Activated naive CD4-positive, alpha-beta T cell treated with anti-CD3 and anti-CD28 coated beads, Interleukin-2, amount 50 U/mL, for 24 hours (primary cell): ENCODE measurements at regions not wholly inside any gene's neighbourhood (a gene's known extent, or its start where the extent isn't known, plus 50 kb on each side); places are given as distances from the start of the nearest gene placed in this dataset.
"Not testable (repeated sequence)": the region's sequence is repeated elsewhere in the genome, so short reads cannot be mapped to it uniquely, and the experiment has no call there.

Experiments used
- H3K27ac Mint-ChIP-seq: one replicate; pipeline ENCODE4 v1.8.0; 2021; ENCODE audit warnings: mild to moderate bottlenecking, mixed read lengths
- H3K27me3 Mint-ChIP-seq: one replicate; pipeline ENCODE4 v1.8.0; 2021; ENCODE audit warnings: mixed read lengths
- H3K36me3 Mint-ChIP-seq: one replicate; pipeline ENCODE4 v1.8.0; 2021; ENCODE audit warnings: mixed read lengths
- H3K4me1 Mint-ChIP-seq: one replicate; pipeline ENCODE4 v1.8.0; 2021; ENCODE audit warnings: mixed read lengths
- H3K4me3 Mint-ChIP-seq: one replicate; pipeline ENCODE4 v1.8.0; 2021; ENCODE audit warnings: mild to moderate bottlenecking, mixed read lengths
- H3K9me3 Mint-ChIP-seq: one replicate; pipeline ENCODE4 v1.8.0; 2021; ENCODE audit warnings: mixed read lengths

DNA sequence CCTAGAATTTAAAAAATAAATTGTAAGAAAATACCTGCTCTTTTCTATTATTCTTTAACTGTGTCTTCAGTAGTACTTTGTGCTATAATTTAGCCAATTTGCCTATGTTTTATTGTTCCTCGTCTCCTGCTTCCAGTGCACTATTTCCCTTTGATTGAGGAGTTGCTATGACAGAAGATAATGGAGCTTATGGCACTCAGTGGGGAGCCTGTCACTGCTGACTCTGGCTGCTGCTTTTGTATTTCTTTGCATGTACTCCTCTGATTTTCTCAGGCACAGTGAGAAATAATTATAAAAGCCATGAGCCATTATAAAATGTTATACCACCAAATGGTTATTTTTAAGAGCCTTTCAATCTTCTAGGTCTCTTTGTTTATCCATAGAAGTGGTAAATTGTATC is 1310.8 kb upstream of the SLC39A10 start:
- Mint-ChIP-seq H3K9me3 (no peaks in the 10 kb centered on the region), H3K36me3 (no peaks in the 10 kb centered on the region), H3K27me3 (no peaks in the 10 kb centered on the region), H3K4me3 (no peak overlapping the region), H3K27ac (no peak overlapping the region), H3K4me1 (no peaks in the 10 kb centered on the region)

DNA sequence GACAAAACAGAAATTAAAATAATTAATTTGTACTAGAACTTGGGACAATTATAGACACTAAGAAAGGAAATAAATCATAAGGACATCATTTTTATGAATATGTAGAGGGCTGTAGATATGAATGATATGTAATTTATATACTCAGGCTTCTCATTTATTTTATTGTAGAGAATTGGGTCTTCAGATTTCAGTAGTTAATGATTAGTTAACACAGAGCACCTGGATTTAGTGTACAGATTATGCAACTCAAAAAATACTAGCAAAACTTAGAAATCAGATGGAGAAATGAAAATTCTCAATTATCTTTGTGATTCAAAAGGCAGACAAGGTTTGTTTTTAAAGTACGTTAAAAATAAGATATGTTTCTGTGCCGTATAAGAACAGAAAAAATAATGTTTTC is 1311.7 kb upstream of the SLC39A10 start:
- H3K27ac Mint-ChIP-seq = no peak overlapping the region
- no peaks in the 10 kb centered on the region for H3K9me3 Mint-ChIP-seq
- H3K36me3 Mint-ChIP-seq = no peaks in the 10 kb centered on the region
- H3K4me3 Mint-ChIP-seq = no peak overlapping the region
- H3K4me1 Mint-ChIP-seq = no peaks in the 10 kb centered on the region
- no peaks in the 10 kb centered on the region for H3K27me3 Mint-ChIP-seq

DNA sequence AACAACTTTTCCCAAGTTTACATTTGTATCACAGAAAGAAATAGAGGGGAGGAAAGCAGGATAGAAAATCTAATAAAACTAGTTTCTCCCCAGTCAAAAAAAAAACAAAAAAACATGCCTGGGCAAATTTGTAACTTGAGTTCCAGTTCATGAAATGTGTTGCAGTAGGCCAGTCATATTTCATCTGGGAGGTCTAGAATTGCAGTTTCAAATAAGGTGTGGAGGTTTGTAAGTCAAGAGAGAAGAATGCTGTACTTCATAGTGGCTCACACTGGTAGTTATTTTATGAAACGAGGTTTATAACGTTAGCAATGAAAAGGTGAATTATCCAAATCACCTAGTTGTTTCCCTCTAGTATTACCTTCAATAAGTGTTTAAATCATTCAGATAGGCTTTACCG is 1313.9 kb upstream of the SLC39A10 start:
- Mint-ChIP-seq H3K27me3 (no peaks in the 10 kb centered on the region), H3K9me3 (no peaks in the 10 kb centered on the region), H3K4me3 (no peak overlapping the region), H3K4me1 (no peaks in the 10 kb centered on the region), H3K27ac (no peak overlapping the region), H3K36me3 (no peaks in the 10 kb centered on the region)

DNA sequence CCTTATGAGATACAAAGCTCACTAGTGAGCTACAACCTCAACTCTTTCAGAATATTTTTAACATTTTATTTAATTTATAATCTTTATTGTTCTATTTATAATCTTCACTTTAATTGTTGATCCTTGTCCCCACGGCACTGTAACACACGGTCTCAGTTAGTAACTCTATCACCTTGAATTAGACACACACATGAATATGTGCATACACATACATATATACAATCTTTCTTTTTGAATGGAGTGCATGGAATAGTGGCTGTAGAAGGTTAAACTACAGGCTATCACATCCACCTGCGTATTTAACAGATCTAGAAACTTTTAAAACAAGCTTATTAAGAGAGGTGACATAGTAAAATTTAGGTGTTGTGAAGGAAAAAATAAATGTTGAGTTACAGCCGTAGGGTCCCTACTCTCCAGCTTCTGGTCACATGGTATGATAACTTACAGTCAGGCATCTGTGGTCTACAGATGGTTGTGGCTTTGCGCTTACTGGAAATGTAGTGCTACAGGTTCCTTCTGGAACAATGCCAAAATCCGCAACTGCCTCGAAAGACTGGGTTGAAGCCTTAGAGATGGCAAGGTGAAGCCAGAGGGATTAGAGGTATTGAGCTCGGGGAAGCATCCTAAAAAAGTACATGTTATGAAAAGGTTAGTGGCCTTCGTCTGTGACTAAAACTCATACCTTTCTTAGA is 1324.1 kb upstream of the SLC39A10 start:
- Mint-ChIP-seq H3K27me3 (no peaks in the 10 kb centered on the region), H3K27ac (no peak overlapping the region), H3K36me3 (no peaks in the 10 kb centered on the region), H3K4me1 (no peaks in the 10 kb centered on the region), H3K9me3 (no peaks in the 10 kb centered on the region), H3K4me3 (no peak overlapping the region)

DNA sequence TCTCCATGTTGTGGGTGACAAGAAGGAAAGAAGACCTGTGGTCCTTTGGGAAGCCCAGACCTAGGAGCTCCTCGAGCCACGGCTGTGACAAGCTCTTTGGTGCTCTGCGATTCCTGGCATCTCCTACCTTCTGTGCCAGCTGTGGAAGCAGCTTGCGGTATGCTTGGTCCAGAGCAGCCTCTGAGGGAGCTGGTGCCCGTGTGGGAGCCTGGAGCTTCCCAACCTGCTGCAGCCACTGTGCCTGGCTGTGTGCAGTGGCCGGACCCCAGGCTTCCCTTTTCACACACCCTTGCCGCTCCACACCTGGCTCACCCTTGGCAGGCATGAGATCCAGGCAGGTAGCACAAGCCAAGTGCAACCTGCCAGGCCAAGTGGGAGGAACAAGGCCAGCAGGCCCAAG is 1328.6 kb upstream of the SLC39A10 start:
- H3K4me3 Mint-ChIP-seq = no peak overlapping the region
- no peak overlapping the region for H3K27ac Mint-ChIP-seq
- H3K9me3 Mint-ChIP-seq = no peaks in the 10 kb centered on the region
- no peaks in the 10 kb centered on the region for H3K27me3 Mint-ChIP-seq
- no peaks in the 10 kb centered on the region for H3K36me3 Mint-ChIP-seq
- no peaks in the 10 kb centered on the region for H3K4me1 Mint-ChIP-seq

DNA sequence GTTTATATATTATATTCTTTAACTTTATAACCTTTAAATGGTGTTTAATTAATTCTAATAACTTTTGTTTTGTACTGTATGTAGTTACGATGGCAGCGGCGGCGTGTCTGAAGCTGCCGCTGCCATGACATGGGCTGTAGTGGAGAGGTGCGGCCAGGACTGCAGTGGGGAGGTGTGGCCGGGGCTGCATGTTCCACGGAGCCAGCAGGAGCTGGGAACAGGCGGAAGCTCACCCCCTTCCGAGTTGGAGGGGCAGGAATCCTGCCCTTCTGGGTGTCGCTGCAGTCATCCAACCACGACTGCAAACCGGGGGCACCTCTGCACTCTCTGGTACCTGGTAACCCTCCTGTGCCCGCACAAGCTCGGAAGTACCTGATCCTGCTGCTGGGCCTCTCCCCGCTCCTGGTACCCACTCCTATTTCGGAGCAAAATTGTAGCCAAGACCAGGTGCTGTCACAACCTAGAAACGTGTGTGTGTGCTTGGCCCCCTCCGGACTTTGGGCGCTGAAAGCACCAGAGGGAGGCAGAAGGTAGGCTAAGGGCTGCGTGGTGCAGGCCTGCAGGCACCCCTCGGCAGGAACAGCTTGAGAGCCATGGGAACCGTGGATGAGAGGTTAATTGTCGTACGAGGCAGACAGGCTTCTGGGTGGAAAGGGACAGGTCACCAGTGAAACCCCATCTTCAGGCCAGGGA is 1329.7 kb upstream of the SLC39A10 start:
- no peaks in the 10 kb centered on the region for H3K9me3 Mint-ChIP-seq
- H3K36me3 Mint-ChIP-seq = no peaks in the 10 kb centered on the region
- H3K27ac Mint-ChIP-seq = no peak overlapping the region
- no peaks in the 10 kb centered on the region for H3K27me3 Mint-ChIP-seq
- no peak overlapping the region for H3K4me3 Mint-ChIP-seq
- no peaks in the 10 kb centered on the region for H3K4me1 Mint-ChIP-seq

DNA sequence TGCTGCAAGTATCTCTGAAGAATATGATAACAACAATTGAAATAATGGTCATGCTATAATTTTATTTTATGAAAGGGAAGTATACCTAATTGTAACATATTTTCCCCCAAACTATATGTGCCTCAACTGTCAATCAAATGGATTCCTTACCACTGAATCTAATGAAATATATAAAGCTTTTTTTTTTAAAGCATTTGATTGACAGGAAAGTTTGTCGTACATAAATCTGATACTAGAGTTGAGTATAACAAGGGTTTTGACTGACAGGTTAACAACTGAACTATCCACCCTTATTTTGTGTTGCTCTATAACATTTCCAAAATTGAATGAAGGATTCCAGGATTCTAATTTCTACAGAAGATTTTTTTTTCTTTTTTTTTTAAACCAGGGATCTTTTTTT is 1333.3 kb upstream of the SLC39A10 start:
- Mint-ChIP-seq H3K9me3 (no peaks in the 10 kb centered on the region), H3K4me3 (no peak overlapping the region), H3K36me3 (no peaks in the 10 kb centered on the region), H3K27ac (no peak overlapping the region), H3K4me1 (no peaks in the 10 kb centered on the region), H3K27me3 (no peaks in the 10 kb centered on the region)

DNA sequence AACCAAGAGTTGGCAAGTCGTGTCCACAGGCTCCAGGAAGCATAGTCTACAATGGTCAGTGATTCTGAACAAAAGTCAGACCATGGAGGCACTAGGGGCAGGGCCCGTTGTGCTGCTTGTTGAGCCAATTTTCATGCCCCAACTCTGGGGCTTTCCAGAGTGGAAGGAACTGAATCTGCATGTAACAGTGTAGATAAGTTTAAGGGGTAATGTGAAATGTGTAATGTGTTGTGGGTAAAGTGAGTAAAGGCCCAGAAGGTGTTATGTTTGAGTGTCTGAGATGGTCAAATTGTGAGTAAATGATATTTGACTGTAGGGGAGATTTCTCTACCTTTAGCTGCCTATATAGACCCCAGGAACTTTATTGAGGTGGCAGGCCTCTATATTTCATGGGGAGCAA is 1336.5 kb upstream of the SLC39A10 start:
- H3K4me1 Mint-ChIP-seq = no peaks in the 10 kb centered on the region
- H3K27me3 Mint-ChIP-seq = no peaks in the 10 kb centered on the region
- no peaks in the 10 kb centered on the region for H3K36me3 Mint-ChIP-seq
- no peak overlapping the region for H3K4me3 Mint-ChIP-seq
- H3K9me3 Mint-ChIP-seq = no peaks in the 10 kb centered on the region
- H3K27ac Mint-ChIP-seq = no peak overlapping the region

DNA sequence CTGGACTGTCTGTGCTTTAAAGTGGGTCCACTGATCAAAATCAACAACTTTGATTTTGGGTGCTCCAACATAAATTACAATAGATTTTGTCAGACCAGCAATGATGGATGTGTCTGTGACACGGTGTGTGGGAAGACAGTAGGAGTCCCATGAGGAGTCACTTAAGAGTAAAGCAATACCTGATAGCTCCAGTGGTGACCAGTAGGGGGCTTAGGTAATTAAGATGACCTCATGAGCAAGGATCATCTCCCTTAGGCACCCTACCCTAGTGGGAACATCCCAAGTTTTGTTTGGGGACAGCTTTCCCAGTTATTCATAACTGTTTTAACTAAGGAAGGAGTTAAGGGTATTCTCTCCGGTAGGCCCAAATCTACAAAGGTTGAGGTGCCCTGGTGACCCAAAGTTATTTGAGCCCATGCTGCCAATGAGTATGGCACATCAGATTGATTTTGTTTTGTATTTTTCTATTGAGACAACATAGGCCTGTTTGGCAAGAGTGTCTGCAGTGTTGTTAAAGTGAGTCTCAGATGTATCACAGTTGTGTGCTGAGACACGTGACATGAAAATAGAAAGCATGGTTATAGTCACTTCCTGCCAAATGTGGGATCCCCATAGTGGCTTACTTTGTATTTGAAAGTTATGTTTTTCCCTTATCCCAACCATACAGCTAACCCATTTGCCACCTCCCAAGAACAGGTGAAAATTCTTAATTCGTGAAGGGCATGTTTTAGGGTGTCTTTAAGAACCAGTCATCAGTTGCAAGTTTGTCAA is 1337.6 kb upstream of the SLC39A10 start:
- Mint-ChIP-seq H3K36me3 (no peaks in the 10 kb centered on the region), H3K27me3 (no peaks in the 10 kb centered on the region), H3K4me3 (no peak overlapping the region), H3K4me1 (no peaks in the 10 kb centered on the region), H3K27ac (peak overlapping the region; percentile 4), H3K9me3 (no peaks in the 10 kb centered on the region)

DNA sequence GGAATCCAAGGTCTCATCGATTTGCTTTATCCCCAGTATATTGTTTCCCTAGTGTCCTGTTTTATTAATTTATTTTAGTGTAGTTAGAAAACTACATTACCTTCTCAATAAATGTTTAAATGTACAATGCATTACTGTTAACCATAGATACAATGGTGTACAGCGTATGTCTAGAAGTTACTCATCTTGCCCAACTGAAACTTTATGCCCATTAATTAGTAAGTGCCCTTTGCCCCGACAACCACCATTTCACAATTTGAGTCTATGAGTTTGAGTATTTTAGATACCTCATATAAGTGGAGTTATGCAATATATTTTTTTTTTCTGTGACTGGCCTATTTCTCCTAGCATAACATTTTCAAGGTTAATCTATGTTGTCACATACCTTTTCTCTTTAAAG is 1343.0 kb upstream of the SLC39A10 start:
- no peak overlapping the region for H3K27ac Mint-ChIP-seq
- H3K4me3 Mint-ChIP-seq = no peak overlapping the region
- no peaks in the 10 kb centered on the region for H3K36me3 Mint-ChIP-seq
- no peaks in the 10 kb centered on the region for H3K9me3 Mint-ChIP-seq
- H3K27me3 Mint-ChIP-seq = no peaks in the 10 kb centered on the region
- H3K4me1 Mint-ChIP-seq = no peaks in the 10 kb centered on the region

DNA sequence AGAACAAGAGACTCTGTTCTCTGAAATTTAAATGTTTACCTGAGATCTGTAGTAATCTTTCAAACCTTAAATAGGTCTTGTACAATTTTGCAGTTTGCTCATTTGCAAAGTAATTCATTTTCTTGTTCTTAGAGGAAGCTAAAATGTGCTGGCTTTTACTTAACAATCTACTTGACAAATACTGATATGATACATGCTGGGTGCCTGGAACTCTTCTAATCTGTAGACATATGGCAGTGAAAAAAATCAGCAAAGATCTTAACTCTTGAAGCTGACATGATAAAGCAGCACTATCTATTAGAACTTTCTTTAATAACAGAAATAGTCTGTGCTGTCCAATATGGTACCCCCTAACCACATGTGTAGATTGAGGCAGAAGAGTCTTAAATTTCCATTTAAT is 1352.8 kb upstream of the SLC39A10 start:
- no peak overlapping the region for H3K27ac Mint-ChIP-seq
- no peaks in the 10 kb centered on the region for H3K4me1 Mint-ChIP-seq
- H3K36me3 Mint-ChIP-seq = no peaks in the 10 kb centered on the region
- no peaks in the 10 kb centered on the region for H3K9me3 Mint-ChIP-seq
- no peak overlapping the region for H3K4me3 Mint-ChIP-seq
- no peaks in the 10 kb centered on the region for H3K27me3 Mint-ChIP-seq

DNA sequence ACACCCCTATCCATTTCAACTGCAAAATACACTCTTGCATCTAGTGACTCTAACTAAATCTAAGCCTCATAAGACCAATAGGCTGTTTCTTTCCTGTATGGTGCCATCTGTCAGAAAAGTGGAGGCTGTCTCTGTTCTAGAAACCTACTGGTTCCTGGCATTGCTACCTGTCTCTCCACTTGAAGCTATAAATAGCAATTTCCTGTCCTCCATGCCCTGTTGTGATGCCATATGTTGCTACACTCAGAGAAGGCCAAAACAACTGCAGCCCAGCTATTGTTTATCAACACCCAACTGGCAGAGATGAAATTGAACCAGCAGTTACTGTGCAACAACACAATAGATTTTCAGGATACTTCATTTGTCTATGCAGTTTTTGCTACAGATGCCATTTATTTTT is 1355.1 kb upstream of the SLC39A10 start:
- H3K27me3 Mint-ChIP-seq = no peaks in the 10 kb centered on the region
- no peak overlapping the region for H3K4me3 Mint-ChIP-seq
- H3K9me3 Mint-ChIP-seq = no peaks in the 10 kb centered on the region
- H3K4me1 Mint-ChIP-seq = no peaks in the 10 kb centered on the region
- no peaks in the 10 kb centered on the region for H3K36me3 Mint-ChIP-seq
- H3K27ac Mint-ChIP-seq = no peak overlapping the region

DNA sequence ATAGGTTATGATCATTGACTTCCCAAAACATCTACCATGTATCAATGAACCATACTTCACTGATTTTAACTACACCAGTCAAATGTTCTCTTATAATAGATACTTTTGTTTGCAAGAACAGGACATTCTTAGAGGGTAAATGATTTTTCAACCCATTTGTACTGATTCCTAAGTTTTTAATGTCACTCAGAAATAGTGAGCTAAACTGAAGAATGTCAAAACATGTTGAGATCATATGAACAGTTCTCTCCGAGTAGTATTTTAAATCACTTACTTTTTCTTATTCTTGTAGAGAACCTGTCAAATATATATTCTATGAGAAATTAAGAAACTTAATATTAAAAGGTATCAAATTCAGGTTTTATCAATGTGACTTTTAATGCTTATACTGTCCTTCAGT is 1362.9 kb upstream of the SLC39A10 start:
- H3K27ac Mint-ChIP-seq = no peak overlapping the region
- no peaks in the 10 kb centered on the region for H3K9me3 Mint-ChIP-seq
- H3K36me3 Mint-ChIP-seq = no peaks in the 10 kb centered on the region
- no peaks in the 10 kb centered on the region for H3K27me3 Mint-ChIP-seq
- H3K4me1 Mint-ChIP-seq = no peaks in the 10 kb centered on the region
- no peak overlapping the region for H3K4me3 Mint-ChIP-seq

DNA sequence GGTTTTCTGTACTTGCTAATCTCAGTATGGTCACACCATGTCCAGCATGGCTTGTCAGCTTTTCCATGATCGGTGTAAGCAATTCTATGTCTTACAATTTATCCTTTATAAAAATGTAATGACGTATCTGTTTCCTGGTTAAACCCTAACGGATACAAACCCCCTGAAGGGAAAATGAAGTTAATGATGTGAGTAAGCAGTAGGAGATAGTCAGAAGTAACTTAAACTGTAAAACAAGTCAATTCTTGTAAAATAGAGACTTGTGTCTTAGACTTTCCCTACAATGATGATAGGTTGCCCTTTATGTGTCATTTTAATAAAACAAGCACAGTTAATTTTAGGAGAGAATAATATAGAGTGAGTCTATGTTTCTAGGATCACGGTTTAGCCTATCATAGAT is 1365.9 kb upstream of the SLC39A10 start:
- Mint-ChIP-seq H3K4me3 (no peak overlapping the region), H3K27ac (no peak overlapping the region), H3K9me3 (no peaks in the 10 kb centered on the region), H3K36me3 (no peaks in the 10 kb centered on the region), H3K27me3 (no peaks in the 10 kb centered on the region), H3K4me1 (no peaks in the 10 kb centered on the region)

DNA sequence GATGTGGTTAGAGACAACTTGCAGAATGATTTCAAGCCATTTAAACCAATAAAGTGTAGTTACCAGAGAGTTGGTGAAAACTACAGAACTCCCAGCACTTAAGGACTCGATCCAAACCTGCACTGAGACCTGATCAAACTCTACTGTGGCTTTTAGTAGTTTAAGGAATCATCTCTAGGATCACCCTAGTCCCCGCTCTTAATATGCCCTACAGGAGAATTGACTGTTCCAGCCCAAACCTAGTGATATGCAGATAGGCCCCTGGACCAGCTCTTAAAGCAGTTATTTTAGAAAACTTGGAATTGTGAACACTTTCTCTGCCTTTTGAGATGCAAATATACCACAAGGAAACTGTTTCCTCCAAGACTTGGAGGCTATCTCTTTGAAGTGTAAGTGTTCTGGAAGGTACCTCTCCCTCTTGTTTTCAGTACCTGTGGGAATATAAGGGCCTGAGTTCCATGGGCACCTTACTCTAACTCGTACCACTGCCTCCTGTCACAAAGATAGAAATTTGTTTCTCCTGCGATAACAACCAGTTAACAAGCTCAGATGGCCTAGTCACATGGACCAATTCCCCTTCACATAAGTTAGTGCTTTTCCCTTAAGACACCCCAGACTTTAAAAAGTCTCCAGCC is 1367.2 kb upstream of the SLC39A10 start:
- Mint-ChIP-seq H3K4me1 (no peaks in the 10 kb centered on the region), H3K4me3 (no peak overlapping the region), H3K36me3 (no peaks in the 10 kb centered on the region), H3K27ac (no peak overlapping the region), H3K27me3 (no peaks in the 10 kb centered on the region), H3K9me3 (no peaks in the 10 kb centered on the region)

DNA sequence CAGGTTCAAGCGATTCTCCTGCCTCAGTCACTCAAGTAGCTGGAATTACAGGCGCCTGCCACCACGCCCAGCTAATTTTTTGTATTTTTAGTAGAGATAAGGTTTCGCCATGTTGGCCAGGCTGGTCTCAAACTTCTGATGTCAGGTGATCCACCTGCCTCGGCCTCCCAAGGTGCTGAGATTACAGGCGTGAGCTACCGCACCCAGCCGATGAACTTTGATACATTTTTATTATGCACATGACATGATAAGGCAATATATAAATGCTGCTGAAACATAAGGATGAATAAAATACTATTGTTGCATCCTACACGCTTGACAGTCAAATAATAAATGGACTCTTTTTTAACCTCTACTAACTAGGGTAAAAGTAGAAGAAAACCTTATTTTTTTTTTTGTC is 1380.4 kb upstream of the SLC39A10 start:
- not testable (repeated sequence) for H3K4me1 Mint-ChIP-seq, H3K4me3 Mint-ChIP-seq, H3K36me3 Mint-ChIP-seq, H3K9me3 Mint-ChIP-seq, H3K27me3 Mint-ChIP-seq, H3K27ac Mint-ChIP-seq
